ENCODE measurements at regions not wholly inside any gene's neighbourhood (a gene's known extent, or its start where the extent isn't known, plus 50 kb on each side); places are given as distances from the start of the nearest gene placed in this dataset.
"Not testable (repeated sequence)": the region's sequence is repeated elsewhere in the genome, so short reads cannot be mapped to it uniquely, and the experiment has no call there.

DNA sequence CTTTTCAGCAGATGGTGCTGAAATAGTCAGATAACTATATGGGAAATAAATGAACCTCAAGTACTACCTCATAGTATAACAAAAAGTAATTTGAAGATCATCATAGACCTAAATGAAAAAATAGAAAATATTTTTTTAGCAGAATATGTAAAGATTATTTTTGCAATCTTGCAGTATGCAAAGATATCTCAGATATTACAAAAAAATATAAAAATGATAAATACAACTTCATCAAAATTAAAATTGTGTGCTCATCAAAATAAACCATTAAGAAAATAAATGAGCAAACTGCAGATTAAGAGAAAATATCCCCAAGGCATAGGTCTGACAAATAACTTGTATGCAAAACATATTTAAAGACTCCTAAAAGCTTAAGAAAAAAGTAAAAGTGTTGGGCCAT lies 83.4 kb upstream of the KCND2 start:
- H3K36me3 ChIP-seq = no peaks in the 10 kb centered on the region
- no peak for TF ChIP-seq CTCF (IDR thresholded peaks at IDR 0.05)
- no peaks in the 10 kb centered on the region for H3K27me3 ChIP-seq
- no peak overlapping the region for H3K4me3 ChIP-seq (ENCODE audit: low read depth in 1 of 2, low read length in 1 of 2)
- no peak overlapping the region for H3K27ac ChIP-seq
- H3K4me1 ChIP-seq (ENCODE audit: control insufficient read depth in 1 of 2, insufficient read depth in 1 of 2, low read depth in 1 of 2, low read length in 1 of 2) = no peaks in the 10 kb centered on the region
- no peaks in the 10 kb centered on the region for H3K9me3 ChIP-seq

DNA sequence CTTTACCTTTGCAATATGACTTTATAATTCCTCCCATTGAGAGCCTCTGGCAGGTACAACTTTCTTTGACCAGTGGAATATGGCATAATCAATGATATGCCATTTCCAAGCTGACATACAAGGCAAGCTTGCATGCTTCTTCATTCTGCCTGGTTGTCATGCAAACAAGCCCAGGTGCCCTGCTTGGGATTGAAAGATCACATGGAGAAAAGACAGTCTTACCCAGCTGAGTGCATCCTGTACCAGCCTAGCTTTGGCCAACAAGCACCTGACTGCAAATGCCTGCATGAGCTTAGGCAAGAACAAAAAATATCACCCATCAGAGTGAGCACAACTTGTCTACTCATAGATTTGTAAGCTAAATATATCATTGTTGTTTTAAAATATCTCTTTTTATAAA lies 82.9 kb upstream of the KCND2 start:
- H3K27ac ChIP-seq = no peak overlapping the region
- TF ChIP-seq CTCF (IDR thresholded peaks at IDR 0.05) = no peak
- no peaks in the 10 kb centered on the region for H3K4me1 ChIP-seq (ENCODE audit: control insufficient read depth in 1 of 2, insufficient read depth in 1 of 2, low read depth in 1 of 2, low read length in 1 of 2)
- H3K9me3 ChIP-seq = no peaks in the 10 kb centered on the region
- no peaks in the 10 kb centered on the region for H3K36me3 ChIP-seq
- H3K27me3 ChIP-seq = no peaks in the 10 kb centered on the region
- H3K4me3 ChIP-seq (ENCODE audit: low read depth in 1 of 2, low read length in 1 of 2) = no peak overlapping the region

- no peaks in the 10 kb centered on the region for H3K4me1 ChIP-seq (ENCODE audit: control insufficient read depth in 1 of 2, insufficient read depth in 1 of 2, low read depth in 1 of 2, low read length in 1 of 2)
- H3K27ac ChIP-seq = no peak overlapping the region
- no peaks in the 10 kb centered on the region for H3K27me3 ChIP-seq
- TF ChIP-seq CTCF (IDR thresholded peaks at IDR 0.05) = no peak
- H3K9me3 ChIP-seq = no peaks in the 10 kb centered on the region
- no peaks in the 10 kb centered on the region for H3K36me3 ChIP-seq
- no peak overlapping the region for H3K4me3 ChIP-seq (ENCODE audit: low read depth in 1 of 2, low read length in 1 of 2)
Measured at GRCh38 chr7:120190566-120190965, 82.4 kb upstream of the KCND2 start.

GRCh38 chr7:120191423-120191822 lies 81.6 kb upstream of the KCND2 start:
- not testable (repeated sequence) for H3K4me3 ChIP-seq (ENCODE audit: low read depth in 1 of 2, low read length in 1 of 2); H3K27me3 ChIP-seq; H3K9me3 ChIP-seq; H3K4me1 ChIP-seq (ENCODE audit: control insufficient read depth in 1 of 2, insufficient read depth in 1 of 2, low read depth in 1 of 2, low read length in 1 of 2); H3K27ac ChIP-seq; H3K36me3 ChIP-seq

DNA sequence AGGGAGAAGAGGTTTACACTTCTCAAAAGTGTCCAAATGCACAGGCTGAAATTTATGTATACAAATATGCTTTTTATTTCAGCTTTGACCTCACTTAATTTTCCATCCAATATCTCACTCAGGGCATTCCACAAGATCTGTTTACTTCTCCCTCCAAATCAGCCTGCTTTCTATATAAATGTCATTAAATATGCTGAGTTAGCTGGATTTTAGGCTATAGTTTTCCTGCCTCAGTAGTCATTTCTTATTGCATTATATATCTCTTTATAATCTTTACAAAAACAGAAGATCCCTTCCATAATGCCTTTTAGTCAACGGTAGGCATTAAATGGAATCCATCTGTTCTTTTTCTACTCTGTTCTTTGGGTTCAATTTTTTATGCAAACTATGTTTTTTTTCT lies 71.7 kb upstream of the KCND2 start:
- Histone ChIP-seq H3K27me3 (no peaks in the 10 kb centered on the region), H3K36me3 (no peaks in the 10 kb centered on the region), H3K4me3 (ENCODE audit: low read depth in 1 of 2, low read length in 1 of 2) (no peak overlapping the region), H3K9me3 (no peaks in the 10 kb centered on the region), H3K4me1 (ENCODE audit: control insufficient read depth in 1 of 2, insufficient read depth in 1 of 2, low read depth in 1 of 2, low read length in 1 of 2) (no peaks in the 10 kb centered on the region), H3K27ac (no peak overlapping the region)
- no peak for TF ChIP-seq CTCF (IDR thresholded peaks at IDR 0.05)

- TF ChIP-seq CTCF (IDR thresholded peaks at IDR 0.05) = no peak
- Histone ChIP-seq H3K4me3 (ENCODE audit: low read depth in 1 of 2, low read length in 1 of 2) (no peak overlapping the region), H3K4me1 (ENCODE audit: control insufficient read depth in 1 of 2, insufficient read depth in 1 of 2, low read depth in 1 of 2, low read length in 1 of 2) (no peaks in the 10 kb centered on the region), H3K36me3 (no peaks in the 10 kb centered on the region), H3K27me3 (no peaks in the 10 kb centered on the region), H3K27ac (no peak overlapping the region), H3K9me3 (no peaks in the 10 kb centered on the region)
Measured at GRCh38 chr7:120205101-120205500, 67.9 kb upstream of the KCND2 start.

Data from neutrophil (primary cell).